NCI-H2107 (cell line): ENCODE measurements at regions not wholly inside any gene's neighbourhood (a gene's known extent, or its start where the extent isn't known, plus 50 kb on each side); places are given as distances from the start of the nearest gene placed in this dataset.

Experiments
- DNase-seq: peaks from one replicate; lab custom pipeline; 2025; lab: John Stamatoyannopoulos, UW

- no peak for DNase-seq
Observed at GRCh38 chr9:84129529-84129928, 148.9 kb downstream of the RMI1 start.

GRCh38 chr9:84136119-84136868, 155.7 kb downstream of the RMI1 start:
- no peak for DNase-seq

GRCh38 chr9:84137968-84138367, 157.4 kb downstream of the RMI1 start:
- no peak for DNase-seq

- no peak for DNase-seq
Observed at GRCh38 chr9:84138541-84138940, 157.9 kb downstream of the RMI1 start.

GRCh38 chr9:84139296-84140070, 158.9 kb downstream of the RMI1 start:
- peak; percentile 81 for DNase-seq

- peak; percentile 70 for DNase-seq
Observed at GRCh38 chr9:84140535-84141101, 160.0 kb downstream of the RMI1 start.

GRCh38 chr9:84141741-84142370, 161.3 kb downstream of the RMI1 start:
- DNase-seq = no peak

GRCh38 chr9:84145031-84145430, 164.4 kb downstream of the RMI1 start:
- no peak for DNase-seq

- DNase-seq = no peak
Observed at GRCh38 chr9:84145780-84146179, 165.2 kb downstream of the RMI1 start.

- DNase-seq = no peak
Observed at GRCh38 chr9:84146893-84147710, 166.5 kb downstream of the RMI1 start.

GRCh38 chr9:84151236-84151635, 170.6 kb downstream of the RMI1 start:
- no peak for DNase-seq

GRCh38 chr9:84151640-84152039, 171.0 kb downstream of the RMI1 start:
- DNase-seq = no peak

- DNase-seq = no peak
Observed at GRCh38 chr9:84152204-84152603, 171.6 kb downstream of the RMI1 start.

- DNase-seq = no peak
Observed at GRCh38 chr9:84153885-84154284, 173.3 kb downstream of the RMI1 start.

- DNase-seq = no peak
Observed at GRCh38 chr9:84154320-84154719, 173.7 kb downstream of the RMI1 start.

- no peak for DNase-seq
Observed at GRCh38 chr9:84163052-84163650, 177.4 kb downstream of the SLC28A3 start.

- no peak for DNase-seq
Observed at GRCh38 chr9:84166891-84167290, 173.7 kb downstream of the SLC28A3 start.

- no peak for DNase-seq
Observed at GRCh38 chr9:84169240-84169639, 171.3 kb downstream of the SLC28A3 start.

GRCh38 chr9:84170521-84171141, 169.9 kb downstream of the SLC28A3 start:
- peak; percentile 62 for DNase-seq

- no peak for DNase-seq
Observed at GRCh38 chr9:84173961-84174360, 166.6 kb downstream of the SLC28A3 start.

GRCh38 chr9:84174486-84174885, 166.1 kb downstream of the SLC28A3 start:
- no peak for DNase-seq
